ENCODE measurements at regions not wholly inside any gene's neighbourhood (a gene's known extent, or its start where the extent isn't known, plus 50 kb on each side); places are given as distances from the start of the nearest gene placed in this dataset.

DNA sequence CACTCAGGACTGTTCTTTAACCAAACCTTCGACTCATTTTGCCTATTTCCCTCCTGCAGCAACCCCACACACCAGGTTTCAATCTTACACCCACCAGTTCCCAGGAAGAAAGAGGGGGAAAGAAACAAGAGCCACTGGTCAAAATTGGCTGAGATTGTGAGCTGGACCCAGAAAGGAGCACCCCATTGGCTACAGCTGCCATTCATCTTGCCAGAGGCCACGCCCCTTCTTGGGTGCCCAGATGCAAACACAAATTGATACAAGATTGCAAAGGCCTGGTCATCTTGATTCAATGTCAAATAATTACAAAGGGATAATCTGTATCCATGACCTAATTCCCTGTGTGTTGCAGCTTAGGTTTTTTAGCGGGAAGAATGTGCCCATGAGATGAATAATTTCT is 258.4 kb downstream of the LIG4 start:
- TF ChIP-seq CTCF (IDR thresholded peaks at IDR 0.05; ENCODE audit: insufficient read depth, low read depth, low read length) (no peak), EZH2 (IDR thresholded peaks at IDR 0.05; ENCODE audit: insufficient read depth, low read length) (no peak)

All from astrocyte (in vitro differentiated cells and primary cell).